IMR-90 (cell line): ENCODE measurements at regions not wholly inside any gene's neighbourhood (a gene's known extent, or its start where the extent isn't known, plus 50 kb on each side); places are given as distances from the start of the nearest gene placed in this dataset.

Source experiments
- ATAC-seq: fragments of 200-7000 bp; cut with Tn5 transposase; 2 replicates; pipeline ENCODE4 v1.9.1; 2020; ENCODE audit warnings: low read depth, mild to moderate bottlenecking, moderate library complexity
- BruUV-seq: library from RNA; stranded (reverse); fragments of 400-500 nt; replicated peaks from 2 replicates; lab custom pipeline; 2021; lab: Mats Ljungman, UMichigan
- CTCF ChIA-PET: fragments of 300-600 bp; formaldehyde crosslinking; extraction: SDS; loops from one replicate; lab custom pipeline; 2021; ENCODE audit warnings: antibody characterized with exemption; lab: Yijun Ruan, JAX
- POLR2A ChIA-PET: fragments of 300-600 bp; sonication (Branson Sonifier 250); formaldehyde crosslinking; loops from one replicate; lab custom pipeline; 2022; ENCODE audit warnings: antibody characterized with exemption; ENCODE audit not compliant: unreplicated experiment; lab: Charles Lee
- DNase-seq: peaks from one replicate; pipeline ENCODE4 v3.0.0; 2013
- H2AFZ ChIP-seq: replicated peaks from 2 replicates; pipeline ENCODE3; 2013; ENCODE audit warnings: low read length, mild to moderate bottlenecking; ENCODE audit not compliant: poor library complexity
- H2AK5ac ChIP-seq: 2 replicates; pipeline ENCODE4 v1.6.1; 2013; ENCODE audit warnings: low read depth, low read length, inconsistent platforms
- H2AK9ac ChIP-seq: replicated peaks from 2 replicates; pipeline ENCODE3; 2013; ENCODE audit warnings: mild to moderate bottlenecking, low read depth, low read length, moderate library complexity; ENCODE audit not compliant: poor library complexity
- H2BK120ac ChIP-seq: 2 replicates; pipeline ENCODE4 v1.6.1; 2013; ENCODE audit warnings: low read depth, low read length, inconsistent platforms
- H2BK15ac ChIP-seq: 3 replicates; pipeline ENCODE4 v1.6.1; 2013; ENCODE audit warnings: low read depth, low read length, inconsistent platforms
- H2BK20ac ChIP-seq: 2 replicates; pipeline ENCODE4 v1.6.1; 2013; ENCODE audit warnings: low read depth, mild to moderate bottlenecking, inconsistent platforms, low read length, moderate library complexity
- H2BK5ac ChIP-seq: 2 replicates; pipeline ENCODE4 v1.6.1; 2013; ENCODE audit warnings: mild to moderate bottlenecking, low read depth, low read length, inconsistent platforms; ENCODE audit not compliant: poor library complexity, severe bottlenecking
- H3K14ac ChIP-seq: replicated peaks from 2 replicates; pipeline ENCODE4 v1.6.1; 2013; ENCODE audit warnings: low read depth, low read length, inconsistent platforms
- H3K18ac ChIP-seq: 2 replicates; pipeline ENCODE4 v1.6.1; 2013; ENCODE audit warnings: low read depth, low read length, control low read depth
- H3K23ac ChIP-seq: 2 replicates; pipeline ENCODE4 v1.6.1; 2013; ENCODE audit warnings: low read depth, low read length, inconsistent platforms
- H3K27ac ChIP-seq: 2 replicates; pipeline ENCODE4 v1.5.1; 2013; ENCODE audit warnings: mild to moderate bottlenecking, control low read depth, low read length; ENCODE audit not compliant: insufficient read depth
- H3K27me3 ChIP-seq: 2 replicates; pipeline ENCODE4 v1.6.1; 2013; ENCODE audit warnings: low read length; ENCODE audit not compliant: control insufficient read depth, insufficient read depth
- H3K36me3 ChIP-seq: 2 replicates; pipeline ENCODE4 v1.6.1; 2013; ENCODE audit warnings: low read length, mixed read lengths; ENCODE audit not compliant: control insufficient read depth, insufficient read depth
- H3K4ac ChIP-seq: 2 replicates; pipeline ENCODE4 v1.6.1; 2013; ENCODE audit warnings: low read depth, low read length, inconsistent platforms
- H3K4me1 ChIP-seq: 2 replicates; pipeline ENCODE4 v1.6.1; 2013; ENCODE audit warnings: low read length, mixed read lengths; ENCODE audit not compliant: control insufficient read depth, insufficient read depth
- H3K4me2 ChIP-seq: 2 replicates; pipeline ENCODE4 v1.6.1; 2013; ENCODE audit warnings: low read depth, mild to moderate bottlenecking, control low read depth, low read length, moderate library complexity
- H3K4me3 ChIP-seq: 2 replicates; pipeline ENCODE4 v1.5.1; 2013; ENCODE audit warnings: low read depth, mild to moderate bottlenecking, control low read depth, low read length, moderate library complexity; ENCODE audit not compliant: insufficient read depth
- H3K56ac ChIP-seq: 2 replicates; pipeline ENCODE4 v1.6.1; 2013; ENCODE audit warnings: low read length, inconsistent platforms; ENCODE audit not compliant: insufficient read depth; ENCODE audit errors: extremely low read depth
- H3K79me1 ChIP-seq, 2 experiments: 2 replicates each; pipeline ENCODE4 v1.6.1; 2013; ENCODE audit warnings: low read length in 2 of 2, inconsistent platforms in 1 of 2, low read depth in 1 of 2
- H3K9ac ChIP-seq: 2 replicates; pipeline ENCODE4 v1.6.1; 2013; ENCODE audit warnings: low read depth, low read length, control low read depth
- H3K9me1 ChIP-seq: 2 replicates; pipeline ENCODE4 v1.6.1; 2013; ENCODE audit warnings: low read length, inconsistent platforms; ENCODE audit not compliant: insufficient read depth
- H3K9me3 ChIP-seq: 2 replicates; pipeline ENCODE4 v1.6.1; 2013; ENCODE audit warnings: low read length; ENCODE audit not compliant: control insufficient read depth, insufficient read depth
- H4K20me1 ChIP-seq: 2 replicates; pipeline ENCODE4 v1.6.1; 2013; ENCODE audit warnings: low read length, inconsistent platforms; ENCODE audit not compliant: insufficient read depth
- H4K5ac ChIP-seq: 2 replicates; pipeline ENCODE4 v1.6.1; 2013; ENCODE audit warnings: mild to moderate bottlenecking, low read depth, low read length, control low read depth
- H4K8ac ChIP-seq, 2 experiments: 2 replicates each; pipeline ENCODE4 v1.6.1; 2013; ENCODE audit warnings: low read depth in 2 of 2, low read length in 2 of 2, control low read depth in 1 of 2, inconsistent platforms in 1 of 2
- H4K91ac ChIP-seq: 2 replicates; pipeline ENCODE4 v1.6.1; 2013; ENCODE audit warnings: low read depth, low read length, inconsistent platforms; ENCODE audit not compliant: insufficient read depth
- BHLHE40 ChIP-seq: fragments of 150-350 bp; IDR thresholded peaks from 2 replicates; pipeline ENCODE4 v1.6.1; 2016; ENCODE audit warnings: mild to moderate bottlenecking, low read depth, low read length
- ELK1 ChIP-seq: fragments of 150-350 bp; IDR thresholded peaks from 2 replicates; pipeline ENCODE4 v1.6.1; 2016; ENCODE audit warnings: low read depth, mild to moderate bottlenecking, low read length, moderate library complexity, borderline replicate concordance
- MAZ ChIP-seq: IDR thresholded peaks from 2 replicates; pipeline ENCODE4 v1.6.1; 2012; ENCODE audit warnings: low read depth, mild to moderate bottlenecking, low read length, improper control_type of control experiment, moderate library complexity, borderline replicate concordance
- MXI1 ChIP-seq: IDR thresholded peaks from 2 replicates; pipeline ENCODE4 v1.6.1; 2012; ENCODE audit warnings: low read depth, mild to moderate bottlenecking, low read length, moderate library complexity, borderline replicate concordance
- SMC3 ChIP-seq: fragments of 150-350 bp; IDR thresholded peaks from 2 replicates; pipeline ENCODE4 v1.6.1; 2016; ENCODE audit warnings: low read depth, mild to moderate bottlenecking, antibody characterized with exemption, low read length, moderate library complexity
- USF2 ChIP-seq: fragments of 150-350 bp; IDR thresholded peaks from 2 replicates; pipeline ENCODE4 v1.6.1; 2017; ENCODE audit warnings: mild to moderate bottlenecking, antibody characterized with exemption, low read length, low read depth
- WGBS, 2 experiments: methylation state at CpG; one replicate each; pipeline versions ENCODE4 v1.1.5 to v1.1.7; 2013; ENCODE audit warnings: missing lambda C conversion rate in 2 of 2; ENCODE audit not compliant: insufficient read length in 1 of 2; ENCODE audit errors: extremely low coverage in 2 of 2; 5-methylcytosine and 5-hydroxymethylcytosine counted together
- dilution Hi-C: fragments of 300-500 bp; cut with HindIII; formaldehyde crosslinking; loops from one replicate; pipeline ENCODE4 v1.14.3; 2018; ENCODE audit warnings: low sequenced_read_pairs; ENCODE audit not compliant: unreplicated experiment
- in situ Hi-C: fragments of 300-500 bp; cut with MboI; formaldehyde crosslinking; loops from 3 replicates; pipeline ENCODE4 v1.14.3; 2019; ENCODE audit warnings: low sequenced_read_pairs, inconsistent platforms, mixed read lengths
- intact Hi-C: fragments of 100-400 bp; cut with micrococcal nuclease; formaldehyde crosslinking; loops from 2 replicates; pipeline ENCODE4 v1.10.0; 2022

- POLR2A ChIA-PET = no interaction called here
- whole genome bisulfite sequencing, 2 experiments = no CpG with 5 or more reads among the region's 1 CpG
These were observed 76.6 kb upstream of the FZD7 start for GRCh38 chr2:201957091-201957490.

More at GRCh38 chr2:201957091-201957490, 76.6 kb upstream of the FZD7 start:
- H3K4me1 ChIP-seq = peaks cover 4% of the 10 kb centered on the region
- no peak overlapping the region for H4K5ac ChIP-seq
- DNase-seq (no peak), ATAC-seq (no peak)
- H3K79me1 ChIP-seq = no peaks in the 10 kb centered on the region
- no peak overlapping the region for H3K4ac ChIP-seq
- no peak overlapping the region for H2AFZ ChIP-seq
- H3K27ac ChIP-seq = no peak overlapping the region
- H2AK9ac ChIP-seq = no peak overlapping the region
- no peak overlapping the region for H3K4me3 ChIP-seq
- no peak overlapping the region for H4K8ac ChIP-seq
- H4K20me1 ChIP-seq = no peaks in the 10 kb centered on the region
- H3K18ac ChIP-seq = no peak overlapping the region
- no peaks in the 10 kb centered on the region for H3K9me1 ChIP-seq
- H4K91ac ChIP-seq = no peak overlapping the region
- H2AK5ac ChIP-seq = no peak overlapping the region
- H3K27me3 ChIP-seq = peaks cover 2% of the 10 kb centered on the region; the same call in 1 of the 2 replicates
- no peak overlapping the region for H3K23ac ChIP-seq
- H3K56ac ChIP-seq = no peak overlapping the region
- H2BK5ac ChIP-seq = no peak overlapping the region
- no TSS peak for BruUV-seq
- H3K9me3 ChIP-seq = no peaks in the 10 kb centered on the region
- no peaks in the 10 kb centered on the region for H3K36me3 ChIP-seq
- in situ Hi-C loops = no loop called here
- dilution Hi-C loops = no loop called here
- TF ChIP-seq USF2 = no peak
- no peak for TF ChIP-seq MXI1
- TF ChIP-seq SMC3 = no peak
- no peak for TF ChIP-seq BHLHE40
- TF ChIP-seq MAZ = no peak
- TF ChIP-seq ELK1 = no peak
- H3K9ac ChIP-seq = no peak overlapping the region
- H2BK120ac ChIP-seq = no peak overlapping the region
- no peak overlapping the region for H3K14ac ChIP-seq
- H2BK15ac ChIP-seq = no peak overlapping the region
- CTCF ChIA-PET = no interaction called here
- H2BK20ac ChIP-seq = no peak overlapping the region
- H3K4me2 ChIP-seq = no peak overlapping the region
- intact Hi-C loops = no loop called here
